ENCODE measurements at regions not wholly inside any gene's neighbourhood (a gene's known extent, or its start where the extent isn't known, plus 50 kb on each side); places are given as distances from the start of the nearest gene placed in this dataset.

- no peak for TF ChIP-seq CTCF (conservative IDR thresholded peaks at IDR 0.05; ENCODE audit: low read depth in 2 of 2)
- TF ChIP-seq POLR2AphosphoS5 (IDR thresholded peaks at IDR 0.05; ENCODE audit: low read depth): no peak
- TF ChIP-seq REST (IDR thresholded peaks at IDR 0.05; ENCODE audit: unreplicated experiment): no peak
- no peak for TF ChIP-seq JUNB (IDR thresholded peaks at IDR 0.05; ENCODE audit: unreplicated experiment)
- TF ChIP-seq EZH2 (IDR thresholded peaks at IDR 0.05; ENCODE audit: low read depth, unreplicated experiment): no peak
- TF ChIP-seq EZH2phosphoT487 (IDR thresholded peaks at IDR 0.05; ENCODE audit: unreplicated experiment): no peak
- no peak for TF ChIP-seq CREB1 (CRISPR knock-in tag; IDR thresholded peaks at IDR 0.05; ENCODE audit: low read depth)
- TF ChIP-seq NANOG (IDR thresholded peaks at IDR 0.05; ENCODE audit: borderline replicate concordance): no peak
- TF ChIP-seq ZNF114 (CRISPR knock-in tag; IDR thresholded peaks at IDR 0.05): no peak
Observed at GRCh38 chr2:42941633-42942176, 149.3 kb upstream of the HAAO start.

Measured in GM23338 (cell line).